Left ventricle myocardium inferior (tissue), 1 donor: ENCODE measurements at regions not wholly inside any gene's neighbourhood (a gene's known extent, or its start where the extent isn't known, plus 50 kb on each side); places are given as distances from the start of the nearest gene placed in this dataset.

ENCODE experiments used
- DNase-seq: peaks from one replicate; pipeline ENCODE4 v3.0.0-alpha.2; 2020
- H3K27ac ChIP-seq: fragments of 200-600 bp; replicated peaks from 2 replicates; pipeline ENCODE4 v1.8.0; 2021
- H3K27me3 ChIP-seq: fragments of 200-600 bp; 2 replicates; pipeline ENCODE4 v1.8.0; 2021; ENCODE audit warnings: low read depth
- H3K36me3 ChIP-seq: fragments of 200-600 bp; 2 replicates; pipeline ENCODE4 v1.8.0; 2021
- H3K4me1 ChIP-seq: fragments of 200-600 bp; 2 replicates; pipeline ENCODE4 v1.8.0; 2021
- H3K4me3 ChIP-seq: fragments of 200-600 bp; 2 replicates; pipeline ENCODE4 v1.8.0; 2021; ENCODE audit warnings: mild to moderate bottlenecking, moderate library complexity
- H3K9me3 ChIP-seq: fragments of 200-600 bp; replicated peaks from 2 replicates; pipeline ENCODE4 v1.8.0; 2021
- intact Hi-C: fragments of 100-400 bp; cut with micrococcal nuclease; formaldehyde crosslinking; loops from one replicate; pipeline ENCODE4 v1.11.0; 2022
- TF ChIP-seq, protein P1 (sequence below): fragments of 200-600 bp; IDR thresholded peaks from 2 replicates; pipeline ENCODE4 v1.8.0; 2021; ENCODE audit warnings: antibody characterized with exemption, mild to moderate bottlenecking, borderline replicate concordance
- donor health status: DM: no; HTN: yes; CAD: no; lungs with severe emphysema.

- no peak overlapping the region for H3K4me3 ChIP-seq
- intact Hi-C loops: no loop called here
- peaks cover 36% of the 10 kb centered on the region for H3K4me1 ChIP-seq
- H3K27ac ChIP-seq: no peak overlapping the region
- peaks cover 3% of the 10 kb centered on the region for H3K9me3 ChIP-seq
- TF ChIP-seq, protein P1, sequence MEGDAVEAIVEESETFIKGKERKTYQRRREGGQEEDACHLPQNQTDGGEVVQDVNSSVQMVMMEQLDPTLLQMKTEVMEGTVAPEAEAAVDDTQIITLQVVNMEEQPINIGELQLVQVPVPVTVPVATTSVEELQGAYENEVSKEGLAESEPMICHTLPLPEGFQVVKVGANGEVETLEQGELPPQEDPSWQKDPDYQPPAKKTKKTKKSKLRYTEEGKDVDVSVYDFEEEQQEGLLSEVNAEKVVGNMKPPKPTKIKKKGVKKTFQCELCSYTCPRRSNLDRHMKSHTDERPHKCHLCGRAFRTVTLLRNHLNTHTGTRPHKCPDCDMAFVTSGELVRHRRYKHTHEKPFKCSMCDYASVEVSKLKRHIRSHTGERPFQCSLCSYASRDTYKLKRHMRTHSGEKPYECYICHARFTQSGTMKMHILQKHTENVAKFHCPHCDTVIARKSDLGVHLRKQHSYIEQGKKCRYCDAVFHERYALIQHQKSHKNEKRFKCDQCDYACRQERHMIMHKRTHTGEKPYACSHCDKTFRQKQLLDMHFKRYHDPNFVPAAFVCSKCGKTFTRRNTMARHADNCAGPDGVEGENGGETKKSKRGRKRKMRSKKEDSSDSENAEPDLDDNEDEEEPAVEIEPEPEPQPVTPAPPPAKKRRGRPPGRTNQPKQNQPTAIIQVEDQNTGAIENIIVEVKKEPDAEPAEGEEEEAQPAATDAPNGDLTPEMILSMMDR: no peak
- DNase-seq: no peak
- no peaks in the 10 kb centered on the region for H3K36me3 ChIP-seq
- no peaks in the 10 kb centered on the region for H3K27me3 ChIP-seq
Measured at GRCh38 chr2:236671896-236672562, 102.4 kb downstream of the ACKR3 start.

DNA sequence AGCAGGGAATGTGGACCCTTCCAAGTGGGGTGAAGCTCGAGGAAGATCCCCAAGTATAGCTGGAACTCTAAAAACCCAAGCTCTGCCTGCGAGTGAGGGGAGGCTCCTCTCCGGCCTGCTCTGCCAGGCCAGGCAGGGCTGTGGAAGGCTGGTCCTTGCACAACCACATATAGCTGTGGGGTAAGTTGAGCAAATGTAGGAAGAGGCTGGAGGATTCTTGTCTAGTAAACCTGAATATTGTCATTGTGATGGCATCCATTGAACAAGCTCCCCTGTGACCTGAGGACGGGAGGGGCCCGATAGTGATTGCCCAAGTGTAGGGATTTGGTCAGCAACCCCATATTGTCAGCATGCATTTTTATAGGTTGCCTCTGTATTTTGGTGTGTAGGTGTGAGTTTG lies 103.0 kb downstream of the ACKR3 start:
- Histone ChIP-seq H3K9me3 (no peaks in the 10 kb centered on the region), H3K27ac (no peak overlapping the region), H3K4me3 (no peak overlapping the region), H3K36me3 (no peaks in the 10 kb centered on the region), H3K4me1 (peaks cover 36% of the 10 kb centered on the region), H3K27me3 (no peaks in the 10 kb centered on the region)
- intact Hi-C loops: no loop called here
- TF ChIP-seq, protein P1: no peak
- DNase-seq: no peak

DNA sequence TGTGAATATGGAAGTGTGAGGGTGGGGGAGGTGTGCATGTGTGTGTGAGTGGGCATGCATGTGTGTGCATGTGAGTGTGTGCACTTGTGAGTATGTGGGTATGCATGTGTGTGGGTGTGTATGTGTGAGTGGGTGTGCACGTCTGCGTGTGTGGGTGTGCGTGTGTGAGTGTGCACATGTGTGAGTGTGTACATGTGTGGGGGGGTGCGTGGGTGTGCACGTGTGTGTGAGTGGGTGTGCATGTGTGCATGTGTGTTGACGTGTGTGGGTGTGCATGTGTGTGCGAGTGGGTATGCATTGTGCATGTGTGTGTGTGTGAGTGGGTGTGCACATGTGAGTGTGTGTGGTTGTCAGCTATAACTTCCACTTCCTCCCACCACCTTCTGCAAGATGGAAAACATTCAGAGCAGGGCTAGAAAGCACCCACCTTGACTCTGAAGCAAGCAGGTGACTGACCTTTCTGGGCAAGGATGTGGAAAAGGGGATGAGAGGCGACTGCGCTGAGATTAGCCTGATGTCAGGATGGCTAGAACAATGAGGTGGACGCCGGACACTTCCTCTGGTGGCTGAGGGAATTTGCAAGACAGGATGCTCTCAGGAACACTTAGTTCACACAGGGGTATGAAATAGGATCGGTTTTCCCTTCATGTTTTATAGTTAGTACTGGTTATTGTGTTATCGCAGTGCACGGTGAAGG lies 103.6 kb downstream of the ACKR3 start:
- Histone ChIP-seq H3K9me3 (no peaks in the 10 kb centered on the region), H3K4me1 (peaks cover 37% of the 10 kb centered on the region), H3K27ac (peak overlapping the region; percentile 33), H3K4me3 (no peak overlapping the region), H3K36me3 (no peaks in the 10 kb centered on the region), H3K27me3 (no peaks in the 10 kb centered on the region)
- no peak for DNase-seq
- TF ChIP-seq, protein P1: no peak
- intact Hi-C loops: no loop called here

DNA sequence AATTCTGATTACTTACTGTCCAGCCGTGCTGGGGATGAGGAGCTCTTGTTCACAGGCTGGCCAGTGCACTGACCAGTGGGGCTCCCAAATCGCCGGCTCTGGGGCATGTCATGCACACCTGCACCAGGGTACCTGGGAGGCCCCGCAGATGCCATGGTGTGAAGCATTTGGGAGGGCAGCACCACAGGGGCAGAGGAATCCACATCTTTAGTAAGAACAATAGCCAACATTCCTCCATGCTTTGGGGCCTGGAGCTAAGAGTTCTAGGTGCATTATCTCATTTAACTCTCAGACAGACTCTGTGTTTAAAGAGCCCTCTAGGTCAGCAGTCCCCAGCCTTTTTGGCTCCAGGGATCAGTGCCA lies 104.2 kb downstream of the ACKR3 start:
- intact Hi-C loops: no loop called here
- Histone ChIP-seq H3K4me3 (no peak overlapping the region), H3K9me3 (no peaks in the 10 kb centered on the region), H3K4me1 (peaks cover 40% of the 10 kb centered on the region), H3K27me3 (no peaks in the 10 kb centered on the region), H3K27ac (peak overlapping the region; percentile 33), H3K36me3 (no peaks in the 10 kb centered on the region)
- no peak for DNase-seq
- TF ChIP-seq, protein P1: no peak

- Histone ChIP-seq H3K36me3 (no peaks in the 10 kb centered on the region), H3K9me3 (no peaks in the 10 kb centered on the region), H3K4me1 (peaks cover 40% of the 10 kb centered on the region), H3K27ac (peak overlapping the region; percentile 33), H3K27me3 (no peaks in the 10 kb centered on the region), H3K4me3 (no peak overlapping the region)
- intact Hi-C loops: no loop called here
- no peak for DNase-seq
- TF ChIP-seq, protein P1: no peak
Measured at GRCh38 chr2:236674238-236674637, 104.6 kb downstream of the ACKR3 start.
